Superior temporal gyrus (tissue), 1 donor: ENCODE measurements at regions not wholly inside any gene's neighbourhood (a gene's known extent, or its start where the extent isn't known, plus 50 kb on each side); places are given as distances from the start of the nearest gene placed in this dataset.

Source experiments
- DNase-seq: peaks from one replicate; pipeline ENCODE4 v3.0.0-alpha.2; 2016; ENCODE audit errors: extremely low spot score

GRCh38 chr2:221693365-221693764 is 121.3 kb upstream of the EPHA4 start:
- no peak for DNase-seq

- no peak for DNase-seq
Measured at GRCh38 chr2:221691571-221691970, 119.5 kb upstream of the EPHA4 start.

- no peak for DNase-seq
Measured at GRCh38 chr2:221689140-221689539, 117.0 kb upstream of the EPHA4 start.

GRCh38 chr2:221680548-221680947 is 108.4 kb upstream of the EPHA4 start:
- no peak for DNase-seq

- no peak for DNase-seq
Measured at GRCh38 chr2:221677688-221678087, 105.6 kb upstream of the EPHA4 start.

GRCh38 chr2:221676566-221677172 is 104.6 kb upstream of the EPHA4 start:
- DNase-seq = no peak

GRCh38 chr2:221675201-221675908 is 103.3 kb upstream of the EPHA4 start:
- no peak for DNase-seq

- DNase-seq = no peak
Measured at GRCh38 chr2:221674446-221674845, 102.3 kb upstream of the EPHA4 start.

GRCh38 chr2:221673248-221673647 is 101.1 kb upstream of the EPHA4 start:
- no peak for DNase-seq

GRCh38 chr2:221671515-221671914 is 99.4 kb upstream of the EPHA4 start:
- DNase-seq = no peak

- DNase-seq = no peak
Measured at GRCh38 chr2:221662689-221663391, 90.7 kb upstream of the EPHA4 start.

GRCh38 chr2:221657806-221658205 is 85.7 kb upstream of the EPHA4 start:
- DNase-seq = no peak

GRCh38 chr2:221655300-221655699 is 83.2 kb upstream of the EPHA4 start:
- DNase-seq = no peak

- DNase-seq = no peak
Measured at GRCh38 chr2:221653182-221653581, 81.1 kb upstream of the EPHA4 start.

GRCh38 chr2:221649051-221649775 is 77.1 kb upstream of the EPHA4 start:
- DNase-seq = peak; percentile 55

- no peak for DNase-seq
Measured at GRCh38 chr2:221642447-221642846, 70.3 kb upstream of the EPHA4 start.

- no peak for DNase-seq
Measured at GRCh38 chr2:221641181-221641871, 69.2 kb upstream of the EPHA4 start.

- DNase-seq = no peak
Measured at GRCh38 chr2:221640686-221641085, 68.6 kb upstream of the EPHA4 start.

- no peak for DNase-seq
Measured at GRCh38 chr2:221637851-221638250, 65.7 kb upstream of the EPHA4 start.

GRCh38 chr2:221635949-221636348 is 63.8 kb upstream of the EPHA4 start:
- no peak for DNase-seq

GRCh38 chr2:221629468-221629867 is 57.4 kb upstream of the EPHA4 start:
- DNase-seq = no peak

GRCh38 chr2:221624475-221624874 is 52.4 kb upstream of the EPHA4 start:
- no peak for DNase-seq
